ENCODE measurements at regions not wholly inside any gene's neighbourhood (a gene's known extent, or its start where the extent isn't known, plus 50 kb on each side); places are given as distances from the start of the nearest gene placed in this dataset.

DNA sequence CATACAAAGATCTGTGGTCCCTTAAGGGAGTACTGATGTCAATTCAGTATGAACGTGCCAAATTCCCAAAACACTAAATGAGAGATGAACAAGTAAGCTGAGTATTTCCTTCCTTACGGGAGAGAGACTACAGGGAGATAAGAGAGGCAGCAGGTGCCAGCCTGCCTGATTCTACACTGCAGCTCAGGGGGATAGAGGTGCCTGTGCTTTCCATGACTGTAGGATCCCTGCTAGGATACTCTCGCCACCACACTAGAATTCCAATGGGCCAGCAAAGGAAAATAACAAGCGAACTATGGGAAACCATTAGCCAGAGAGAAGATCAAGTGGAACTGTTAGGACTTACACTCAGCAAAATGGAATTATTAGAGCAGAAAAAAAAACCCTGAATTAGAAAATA lies 198.5 kb upstream of the BTBD3 start:
- TF ChIP-seq, protein P1, sequence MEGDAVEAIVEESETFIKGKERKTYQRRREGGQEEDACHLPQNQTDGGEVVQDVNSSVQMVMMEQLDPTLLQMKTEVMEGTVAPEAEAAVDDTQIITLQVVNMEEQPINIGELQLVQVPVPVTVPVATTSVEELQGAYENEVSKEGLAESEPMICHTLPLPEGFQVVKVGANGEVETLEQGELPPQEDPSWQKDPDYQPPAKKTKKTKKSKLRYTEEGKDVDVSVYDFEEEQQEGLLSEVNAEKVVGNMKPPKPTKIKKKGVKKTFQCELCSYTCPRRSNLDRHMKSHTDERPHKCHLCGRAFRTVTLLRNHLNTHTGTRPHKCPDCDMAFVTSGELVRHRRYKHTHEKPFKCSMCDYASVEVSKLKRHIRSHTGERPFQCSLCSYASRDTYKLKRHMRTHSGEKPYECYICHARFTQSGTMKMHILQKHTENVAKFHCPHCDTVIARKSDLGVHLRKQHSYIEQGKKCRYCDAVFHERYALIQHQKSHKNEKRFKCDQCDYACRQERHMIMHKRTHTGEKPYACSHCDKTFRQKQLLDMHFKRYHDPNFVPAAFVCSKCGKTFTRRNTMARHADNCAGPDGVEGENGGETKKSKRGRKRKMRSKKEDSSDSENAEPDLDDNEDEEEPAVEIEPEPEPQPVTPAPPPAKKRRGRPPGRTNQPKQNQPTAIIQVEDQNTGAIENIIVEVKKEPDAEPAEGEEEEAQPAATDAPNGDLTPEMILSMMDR (IDR thresholded peaks at IDR 0.05) = no peak
- TF ChIP-seq POLR2A (IDR thresholded peaks at IDR 0.05) = no peak

Data from lower leg skin (tissue), 3 donors.